Vagina (tissue), 2 donors: ENCODE measurements at regions not wholly inside any gene's neighbourhood (a gene's known extent, or its start where the extent isn't known, plus 50 kb on each side); places are given as distances from the start of the nearest gene placed in this dataset.

Source experiments
- CTCF ChIP-seq, 3 experiments: fragments of 450-650 bp in 2 of 3; fragments of 200-600 bp in 1 of 3; sonication (generic) in 1 of 3; IDR thresholded peaks; one replicate each; pipeline ENCODE4 v1.5.1; 2017 to 2019; ENCODE audit warnings: antibody characterized with exemption in 3 of 3, mild to moderate bottlenecking in 2 of 3, moderate library complexity in 2 of 3
- POLR2AphosphoS5 ChIP-seq, 2 donors: sonication (generic); formaldehyde crosslinking; IDR thresholded peaks; one replicate each; pipeline ENCODE4 v1.9.0; 2017; ENCODE audit warnings: antibody characterized with exemption in 2 of 2, mild to moderate bottlenecking in 2 of 2, low read depth in 1 of 2; ENCODE audit not compliant: insufficient read depth in 1 of 2

- TF ChIP-seq POLR2AphosphoS5 (IDR thresholded peaks at IDR 0.05; ENCODE audit: insufficient read depth in 1 of 2, low read depth in 1 of 2) = no peak
- TF ChIP-seq CTCF (IDR thresholded peaks at IDR 0.05) = no peak
Observed at GRCh38 chr2:142415461-142415860, 284.6 kb upstream of the LRP1B start.
